ENCODE measurements at regions not wholly inside any gene's neighbourhood (a gene's known extent, or its start where the extent isn't known, plus 50 kb on each side); places are given as distances from the start of the nearest gene placed in this dataset.
"Not testable (repeated sequence)": the region's sequence is repeated elsewhere in the genome, so short reads cannot be mapped to it uniquely, and the experiment has no call there.

GRCh38 chr2:82007071-82007664, 1702.6 kb upstream of the LRRTM1 start:
- TF ChIP-seq CTCF (IDR thresholded peaks at IDR 0.05; ENCODE audit: control insufficient read depth, extremely low read depth, insufficient read depth) = no peak
- DNase-seq (ENCODE audit: low read depth) = no peak
- no peak overlapping the region for H3K4me3 ChIP-seq (ENCODE audit: low read depth, low read length)

DNA sequence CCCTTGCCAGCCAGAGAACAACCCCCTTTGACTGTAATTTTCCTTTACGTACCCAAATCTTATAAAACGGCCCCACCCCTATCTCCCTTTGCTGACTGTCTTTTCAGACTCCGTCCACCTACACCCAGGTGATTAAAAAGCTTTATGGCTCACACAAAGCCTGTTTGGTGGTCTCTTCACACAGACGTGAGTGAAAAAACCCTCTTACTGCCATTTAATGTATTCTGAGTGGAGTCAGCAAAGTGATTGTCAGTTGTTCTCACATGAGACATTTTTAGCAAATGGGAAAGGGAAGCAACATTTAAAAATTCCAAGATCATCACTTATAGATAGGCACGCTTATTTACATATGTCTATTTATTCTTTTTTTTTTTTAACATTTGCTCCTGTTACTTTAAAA, 1701.3 kb upstream of the LRRTM1 start:
- not testable (repeated sequence) for H3K4me3 ChIP-seq (ENCODE audit: low read depth, low read length); DNase-seq (ENCODE audit: low read depth)

DNA sequence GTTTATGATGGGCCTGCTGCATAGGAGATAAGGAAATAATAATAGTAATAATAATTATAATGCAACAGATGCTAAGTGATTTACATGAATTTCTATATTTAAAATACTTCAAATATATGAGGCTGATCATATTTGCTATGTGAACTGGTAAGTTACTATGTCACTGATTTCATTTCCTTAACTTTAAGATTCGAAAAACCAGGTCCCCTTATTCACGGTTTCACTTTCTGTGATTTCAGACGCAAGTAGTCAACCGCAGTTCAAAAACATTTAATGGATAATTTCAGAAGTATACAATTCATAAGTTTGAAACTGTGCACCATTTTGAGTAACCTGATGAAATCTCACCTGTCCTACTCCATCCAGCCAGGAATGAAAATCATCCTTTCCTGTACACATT, 1697.1 kb upstream of the LRRTM1 start:
- DNase-seq (ENCODE audit: low read depth) = no peak
- H3K4me3 ChIP-seq (ENCODE audit: low read depth, low read length) = no peak overlapping the region
- no peak for TF ChIP-seq CTCF (IDR thresholded peaks at IDR 0.05; ENCODE audit: control insufficient read depth, extremely low read depth, insufficient read depth)

GRCh38 chr2:82000606-82001005, 1696.1 kb upstream of the LRRTM1 start:
- no peak for TF ChIP-seq CTCF (IDR thresholded peaks at IDR 0.05; ENCODE audit: control insufficient read depth, extremely low read depth, insufficient read depth)
- no peak for DNase-seq (ENCODE audit: low read depth)
- no peak overlapping the region for H3K4me3 ChIP-seq (ENCODE audit: low read depth, low read length)

GRCh38 chr2:81996332-81996731, 1691.8 kb upstream of the LRRTM1 start:
- no peak for TF ChIP-seq CTCF (IDR thresholded peaks at IDR 0.05; ENCODE audit: control insufficient read depth, extremely low read depth, insufficient read depth)
- DNase-seq (ENCODE audit: low read depth) = no peak
- H3K4me3 ChIP-seq (ENCODE audit: low read depth, low read length) = no peak overlapping the region

- no peak for DNase-seq (ENCODE audit: low read depth)
- no peak overlapping the region for H3K4me3 ChIP-seq (ENCODE audit: low read depth, low read length)
- no peak for TF ChIP-seq CTCF (IDR thresholded peaks at IDR 0.05; ENCODE audit: control insufficient read depth, extremely low read depth, insufficient read depth)
Observed at GRCh38 chr2:81991282-81991681, 1686.7 kb upstream of the LRRTM1 start.

- no peak overlapping the region for H3K4me3 ChIP-seq (ENCODE audit: low read depth, low read length)
- no peak for TF ChIP-seq CTCF (IDR thresholded peaks at IDR 0.05; ENCODE audit: control insufficient read depth, extremely low read depth, insufficient read depth)
- no peak for DNase-seq (ENCODE audit: low read depth)
Observed at GRCh38 chr2:81987370-81987769, 1682.8 kb upstream of the LRRTM1 start.
